ENCODE measurements at regions not wholly inside any gene's neighbourhood (a gene's known extent, or its start where the extent isn't known, plus 50 kb on each side); places are given as distances from the start of the nearest gene placed in this dataset.
"Not testable (repeated sequence)": the region's sequence is repeated elsewhere in the genome, so short reads cannot be mapped to it uniquely, and the experiment has no call there.

DNA sequence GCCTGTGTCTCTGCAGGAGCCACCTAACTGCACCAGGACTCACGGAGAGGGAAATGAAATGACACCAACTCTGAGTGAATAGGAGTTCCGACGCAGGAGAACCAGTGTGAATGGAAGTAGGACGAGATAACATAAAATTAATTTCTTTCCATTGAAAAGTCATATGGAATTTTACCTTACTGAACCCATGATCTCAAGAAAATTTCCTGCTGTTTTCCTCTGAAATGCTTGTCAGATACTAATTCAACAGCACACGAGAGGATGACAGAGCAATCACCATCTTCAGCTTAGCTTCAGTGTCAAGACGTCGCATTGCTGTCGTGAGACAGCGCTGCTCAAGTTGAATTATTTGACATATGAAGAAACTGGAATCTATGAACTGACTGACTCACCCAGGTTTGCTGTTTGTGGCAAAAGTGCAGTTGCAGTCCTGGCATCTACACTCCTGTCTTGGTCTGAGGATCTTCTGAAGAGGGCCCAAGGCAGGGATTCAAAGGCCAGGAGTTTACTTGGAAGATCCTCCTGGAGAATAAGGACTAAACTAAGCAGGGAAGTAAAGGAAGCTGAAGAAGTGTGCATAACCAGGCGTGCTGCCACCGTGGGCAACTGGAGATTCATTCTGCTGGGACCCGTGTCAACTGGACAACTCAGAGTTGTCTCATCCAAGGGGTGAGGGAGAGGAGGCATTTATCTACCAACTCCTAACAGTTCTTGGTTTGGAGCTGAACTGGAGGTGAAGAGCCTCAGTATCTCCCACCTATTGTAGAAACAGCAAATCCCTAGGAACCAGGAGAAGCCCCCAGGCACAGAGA lies 214.4 kb upstream of the IRS2 start:
- TF ChIP-seq, protein P1, sequence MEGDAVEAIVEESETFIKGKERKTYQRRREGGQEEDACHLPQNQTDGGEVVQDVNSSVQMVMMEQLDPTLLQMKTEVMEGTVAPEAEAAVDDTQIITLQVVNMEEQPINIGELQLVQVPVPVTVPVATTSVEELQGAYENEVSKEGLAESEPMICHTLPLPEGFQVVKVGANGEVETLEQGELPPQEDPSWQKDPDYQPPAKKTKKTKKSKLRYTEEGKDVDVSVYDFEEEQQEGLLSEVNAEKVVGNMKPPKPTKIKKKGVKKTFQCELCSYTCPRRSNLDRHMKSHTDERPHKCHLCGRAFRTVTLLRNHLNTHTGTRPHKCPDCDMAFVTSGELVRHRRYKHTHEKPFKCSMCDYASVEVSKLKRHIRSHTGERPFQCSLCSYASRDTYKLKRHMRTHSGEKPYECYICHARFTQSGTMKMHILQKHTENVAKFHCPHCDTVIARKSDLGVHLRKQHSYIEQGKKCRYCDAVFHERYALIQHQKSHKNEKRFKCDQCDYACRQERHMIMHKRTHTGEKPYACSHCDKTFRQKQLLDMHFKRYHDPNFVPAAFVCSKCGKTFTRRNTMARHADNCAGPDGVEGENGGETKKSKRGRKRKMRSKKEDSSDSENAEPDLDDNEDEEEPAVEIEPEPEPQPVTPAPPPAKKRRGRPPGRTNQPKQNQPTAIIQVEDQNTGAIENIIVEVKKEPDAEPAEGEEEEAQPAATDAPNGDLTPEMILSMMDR (conservative IDR thresholded peaks at IDR 0.05; ENCODE audit: low read length): no peak
- no peak for DNase-seq (ENCODE audit: low read depth)
- H3K4me3 ChIP-seq (ENCODE audit: low read length): no peak overlapping the region

DNA sequence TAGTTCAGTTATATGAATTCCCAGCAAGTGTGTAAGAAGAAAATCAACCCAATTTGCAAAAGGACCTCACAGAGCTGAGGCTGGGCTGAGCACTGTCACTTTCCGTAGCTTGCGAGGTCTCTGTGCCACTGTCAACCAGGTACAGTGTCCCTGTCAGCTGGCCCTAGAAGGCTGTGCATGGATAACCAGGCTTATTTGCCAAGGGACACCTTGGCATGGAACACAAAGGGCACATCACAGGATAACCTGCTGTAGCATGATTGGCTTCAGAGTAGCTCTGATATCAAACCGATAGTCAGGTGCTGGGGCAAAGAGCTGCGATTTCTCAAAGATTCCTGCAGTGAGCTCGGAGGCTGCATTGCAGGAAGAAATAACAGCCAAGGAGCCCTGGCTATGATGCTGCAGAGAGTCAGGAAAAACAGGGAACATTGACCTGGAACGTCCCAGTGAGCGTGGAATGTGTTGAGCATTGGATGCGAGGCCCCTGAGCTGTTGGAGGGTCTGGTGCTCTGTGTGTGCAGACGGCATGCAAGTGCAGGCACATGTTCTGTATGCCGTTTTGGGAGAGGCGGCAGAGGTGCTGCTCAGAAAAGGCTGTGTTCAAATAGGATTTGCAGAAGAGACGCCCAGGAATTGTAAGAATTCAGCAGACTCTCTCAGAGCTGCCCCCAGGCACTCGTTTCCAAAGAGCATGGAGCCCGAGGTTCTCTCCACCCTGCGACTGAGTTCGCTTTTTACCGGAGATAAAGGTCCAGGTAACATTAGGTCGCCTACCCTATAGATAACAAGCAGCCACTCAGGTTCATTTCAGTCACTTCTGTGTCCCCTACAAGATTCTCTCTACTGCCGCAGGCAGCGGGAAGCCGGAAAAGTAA lies 213.5 kb upstream of the IRS2 start:
- TF ChIP-seq, protein P1 (conservative IDR thresholded peaks at IDR 0.05; ENCODE audit: low read length): no peak
- DNase-seq (ENCODE audit: low read depth): no peak

GRCh38 chr13:109998684-109999533 lies 212.5 kb upstream of the IRS2 start:
- H3K4me3 ChIP-seq (ENCODE audit: low read length): no peak overlapping the region
- TF ChIP-seq, protein P1 (conservative IDR thresholded peaks at IDR 0.05; ENCODE audit: low read length): no peak
- peak; percentile 68 for DNase-seq (ENCODE audit: low read depth)

More for the DNA sequence above, 213.5 kb upstream of the IRS2 start:
- no peak overlapping the region for H3K4me3 ChIP-seq (ENCODE audit: low read length)

GRCh38 chr13:109998037-109998436 lies 211.7 kb upstream of the IRS2 start:
- DNase-seq (ENCODE audit: low read depth): no peak
- TF ChIP-seq, protein P1 (conservative IDR thresholded peaks at IDR 0.05; ENCODE audit: low read length): no peak

GRCh38 chr13:109997056-109997595 lies 210.7 kb upstream of the IRS2 start:
- H3K4me3 ChIP-seq (ENCODE audit: low read length); DNase-seq (ENCODE audit: low read depth): not testable (repeated sequence)

More at GRCh38 chr13:109998037-109998436, 211.7 kb upstream of the IRS2 start:
- no peak overlapping the region for H3K4me3 ChIP-seq (ENCODE audit: low read length)

- TF ChIP-seq, protein P1 (conservative IDR thresholded peaks at IDR 0.05; ENCODE audit: low read length): no peak
- no peak overlapping the region for H3K4me3 ChIP-seq (ENCODE audit: low read length)
- DNase-seq (ENCODE audit: low read depth): no peak
Observed at GRCh38 chr13:109996404-109996960, 210.1 kb upstream of the IRS2 start.

All from AG10803 (cell line).